DOHH2 (cell line): ENCODE measurements at regions not wholly inside any gene's neighbourhood (a gene's known extent, or its start where the extent isn't known, plus 50 kb on each side); places are given as distances from the start of the nearest gene placed in this dataset.

ENCODE experiments used
- H3F3A ChIP-seq: fragments of 200-600 bp; sonication (generic), shearing (Covaris generic); 2 replicates; pipeline ENCODE4 v1.6.0; 2016; ENCODE audit warnings: antibody characterized with exemption, mild to moderate bottlenecking; ENCODE audit not compliant: control insufficient read depth, insufficient read depth
- H3K27ac ChIP-seq: fragments of 200-600 bp; sonication (generic); 2 replicates; pipeline ENCODE4 v1.5.1; 2014; ENCODE audit warnings: low read depth, mild to moderate bottlenecking, low read length, moderate library complexity
- H3K27me3 ChIP-seq: fragments of 200-600 bp; sonication (generic); 2 replicates; pipeline ENCODE4 v1.6.1; 2014; ENCODE audit warnings: mild to moderate bottlenecking, low read length, mixed read lengths; ENCODE audit not compliant: control insufficient read depth
- H3K36me3 ChIP-seq: fragments of 200-600 bp; sonication (generic); 2 replicates; pipeline ENCODE4 v1.6.1; 2014; ENCODE audit warnings: mild to moderate bottlenecking, low read length, moderate library complexity, mixed read lengths; ENCODE audit not compliant: control insufficient read depth
- H3K4me1 ChIP-seq: fragments of 200-600 bp; sonication (generic); 2 replicates; pipeline ENCODE4 v1.6.1; 2014; ENCODE audit warnings: mild to moderate bottlenecking, low read length, mixed read lengths; ENCODE audit not compliant: control insufficient read depth
- H3K4me2 ChIP-seq: fragments of 200-600 bp; sonication (generic); 2 replicates; pipeline ENCODE4 v1.6.0; 2014; ENCODE audit warnings: mild to moderate bottlenecking, low read length, moderate library complexity
- H3K4me3 ChIP-seq: fragments of 200-600 bp; sonication (generic); 2 replicates; pipeline ENCODE4 v1.5.1; 2014; ENCODE audit warnings: mild to moderate bottlenecking, low read length, mixed read lengths
- H3K79me2 ChIP-seq: fragments of 200-600 bp; sonication (generic); 2 replicates; pipeline ENCODE4 v1.6.1; 2014; ENCODE audit warnings: mild to moderate bottlenecking, low read length, mixed read lengths; ENCODE audit not compliant: control insufficient read depth
- H3K9me2 ChIP-seq: fragments of 200-600 bp; sonication (generic); replicated peaks from 2 replicates; pipeline ENCODE4 v1.6.1; 2014; ENCODE audit warnings: mild to moderate bottlenecking, low read length, mixed read lengths; ENCODE audit not compliant: control insufficient read depth
- H3K9me3 ChIP-seq: fragments of 200-600 bp; sonication (generic); 2 replicates; pipeline ENCODE4 v1.6.1; 2014; ENCODE audit warnings: antibody characterized with exemption, low read length, mixed read lengths; ENCODE audit not compliant: control insufficient read depth, insufficient read depth
- H4K20me1 ChIP-seq: fragments of 200-600 bp; sonication (generic); 2 replicates; pipeline ENCODE4 v1.6.0; 2014; ENCODE audit warnings: low read depth, mild to moderate bottlenecking, antibody characterized with exemption, low read length, moderate library complexity; ENCODE audit not compliant: control insufficient read depth, insufficient read depth
- EZH2phosphoT487 ChIP-seq: fragments of 200-600 bp; sonication (generic); IDR thresholded peaks from 2 replicates; pipeline ENCODE4 v1.6.1; 2017; ENCODE audit warnings: borderline replicate concordance, mild to moderate bottlenecking, antibody characterized with exemption, low read length, moderate library complexity, mixed read lengths
- TF ChIP-seq, protein P1 (sequence below): fragments of 200-600 bp; sonication (generic); IDR thresholded peaks from one replicate; pipeline ENCODE4 v1.5.1; 2014; ENCODE audit warnings: antibody characterized with exemption, mild to moderate bottlenecking, low read depth, low read length; ENCODE audit not compliant: poor library complexity, severe bottlenecking

- Histone ChIP-seq H3K9me3 (0 out of 2 replicates have a peak, but pooled peaks cover 8% of the 10 kb centered on the region), H3K4me1 (no peaks in the 10 kb centered on the region), H3F3A (no peaks in the 10 kb centered on the region), H3K36me3 (no peaks in the 10 kb centered on the region), H3K4me2 (no peak overlapping the region), H3K27ac (no peak overlapping the region), H3K9me2 (no peaks in the 10 kb centered on the region), H3K4me3 (no peak overlapping the region), H3K79me2 (no peaks in the 10 kb centered on the region), H3K27me3 (no peaks in the 10 kb centered on the region), H4K20me1 (no peaks in the 10 kb centered on the region)
- TF ChIP-seq, protein P1, sequence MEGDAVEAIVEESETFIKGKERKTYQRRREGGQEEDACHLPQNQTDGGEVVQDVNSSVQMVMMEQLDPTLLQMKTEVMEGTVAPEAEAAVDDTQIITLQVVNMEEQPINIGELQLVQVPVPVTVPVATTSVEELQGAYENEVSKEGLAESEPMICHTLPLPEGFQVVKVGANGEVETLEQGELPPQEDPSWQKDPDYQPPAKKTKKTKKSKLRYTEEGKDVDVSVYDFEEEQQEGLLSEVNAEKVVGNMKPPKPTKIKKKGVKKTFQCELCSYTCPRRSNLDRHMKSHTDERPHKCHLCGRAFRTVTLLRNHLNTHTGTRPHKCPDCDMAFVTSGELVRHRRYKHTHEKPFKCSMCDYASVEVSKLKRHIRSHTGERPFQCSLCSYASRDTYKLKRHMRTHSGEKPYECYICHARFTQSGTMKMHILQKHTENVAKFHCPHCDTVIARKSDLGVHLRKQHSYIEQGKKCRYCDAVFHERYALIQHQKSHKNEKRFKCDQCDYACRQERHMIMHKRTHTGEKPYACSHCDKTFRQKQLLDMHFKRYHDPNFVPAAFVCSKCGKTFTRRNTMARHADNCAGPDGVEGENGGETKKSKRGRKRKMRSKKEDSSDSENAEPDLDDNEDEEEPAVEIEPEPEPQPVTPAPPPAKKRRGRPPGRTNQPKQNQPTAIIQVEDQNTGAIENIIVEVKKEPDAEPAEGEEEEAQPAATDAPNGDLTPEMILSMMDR, result no peak
- TF ChIP-seq EZH2phosphoT487, result no peak
Observed at GRCh38 chr21:24204641-24205040, 1402.6 kb downstream of the MRPL39 start.

- no peaks in the 10 kb centered on the region for H3K36me3 ChIP-seq
- no peaks in the 10 kb centered on the region for H3K27me3 ChIP-seq
- H3F3A ChIP-seq, result no peaks in the 10 kb centered on the region
- H3K4me1 ChIP-seq, result no peaks in the 10 kb centered on the region
- no peaks in the 10 kb centered on the region for H4K20me1 ChIP-seq
- TF ChIP-seq, protein P1, result no peak
- no peak for TF ChIP-seq EZH2phosphoT487
- no peak overlapping the region for H3K4me2 ChIP-seq
- 0 out of 2 replicates have a peak, but pooled peaks cover 3% of the 10 kb centered on the region for H3K9me3 ChIP-seq
- H3K9me2 ChIP-seq, result no peaks in the 10 kb centered on the region
- no peak overlapping the region for H3K27ac ChIP-seq
- H3K4me3 ChIP-seq, result no peak overlapping the region
- H3K79me2 ChIP-seq, result no peaks in the 10 kb centered on the region
Observed at GRCh38 chr21:24200052-24200451, 1407.2 kb downstream of the MRPL39 start.

DNA sequence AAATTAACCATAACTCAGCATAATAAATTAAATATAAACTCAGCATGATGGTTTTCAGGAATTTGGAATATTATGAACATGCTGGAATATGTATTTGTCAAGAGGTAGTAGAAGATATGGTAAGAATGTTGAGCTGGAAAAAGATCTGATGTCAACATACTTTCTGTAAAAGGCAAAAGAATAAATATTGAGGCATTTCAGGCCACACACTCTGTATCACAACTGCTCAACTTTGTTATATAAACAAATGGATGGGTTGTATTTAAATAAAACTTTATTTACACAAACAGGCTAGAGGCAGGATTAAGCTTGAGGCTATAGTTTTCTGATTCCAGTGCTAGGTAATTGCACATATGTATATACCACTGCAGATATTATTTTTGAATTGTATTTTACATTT is 1409.4 kb downstream of the MRPL39 start:
- Histone ChIP-seq H3K4me1 (no peaks in the 10 kb centered on the region), H3K79me2 (no peaks in the 10 kb centered on the region), H3K9me3 (0 out of 2 replicates have a peak, but pooled peaks cover 3% of the 10 kb centered on the region), H3K36me3 (no peaks in the 10 kb centered on the region), H3F3A (no peaks in the 10 kb centered on the region), H3K4me3 (no peak overlapping the region), H3K27me3 (no peaks in the 10 kb centered on the region), H3K9me2 (no peaks in the 10 kb centered on the region), H4K20me1 (no peaks in the 10 kb centered on the region), H3K27ac (no peak overlapping the region), H3K4me2 (no peak overlapping the region)
- TF ChIP-seq, protein P1, result no peak
- no peak for TF ChIP-seq EZH2phosphoT487
